ENCODE measurements at regions not wholly inside any gene's neighbourhood (a gene's known extent, or its start where the extent isn't known, plus 50 kb on each side); places are given as distances from the start of the nearest gene placed in this dataset.
"Not testable (repeated sequence)": the region's sequence is repeated elsewhere in the genome, so short reads cannot be mapped to it uniquely, and the experiment has no call there.

GRCh38 chr4:118502967-118503366 is 150.2 kb upstream of the PRSS12 start:
- not testable (repeated sequence) for TF ChIP-seq EZH2 (IDR thresholded peaks at IDR 0.05; ENCODE audit: borderline replicate concordance, low read length); CTCF (IDR thresholded peaks at IDR 0.05; ENCODE audit: low read length)

Measured in OCI-LY1 (cell line).